Smooth muscle cell (in vitro differentiated cells): ENCODE measurements at regions not wholly inside any gene's neighbourhood (a gene's known extent, or its start where the extent isn't known, plus 50 kb on each side); places are given as distances from the start of the nearest gene placed in this dataset.
"Not testable (repeated sequence)": the region's sequence is repeated elsewhere in the genome, so short reads cannot be mapped to it uniquely, and the experiment has no call there.

Experiments
- DNase-seq: peaks from one replicate; lab custom pipeline; 2025; ENCODE audit not compliant: unreplicated experiment; lab: John Stamatoyannopoulos, UW
- H2AFZ ChIP-seq: fragments of 200-600 bp; sonication (generic); 2 replicates; pipeline ENCODE4 v1.6.0; 2016; ENCODE audit warnings: antibody characterized with exemption, low read depth, mild to moderate bottlenecking
- H3F3A ChIP-seq: fragments of 200-600 bp; sonication (generic); 2 replicates; pipeline ENCODE4 v1.6.0; 2017; ENCODE audit warnings: antibody characterized with exemption, low read depth
- H3K27ac ChIP-seq: fragments of 200-600 bp; sonication (generic); 2 replicates; pipeline ENCODE4 v1.5.1; 2016; ENCODE audit warnings: low read depth, mild to moderate bottlenecking
- H3K27me3 ChIP-seq: fragments of 200-600 bp; sonication (generic); 2 replicates; pipeline ENCODE4 v1.6.1; 2016; ENCODE audit warnings: low read depth, mild to moderate bottlenecking
- H3K36me3 ChIP-seq: fragments of 200-600 bp; sonication (generic); 2 replicates; pipeline ENCODE4 v1.5.1; 2016; ENCODE audit warnings: low read depth
- H3K4me1 ChIP-seq: fragments of 200-600 bp; sonication (generic); 2 replicates; pipeline ENCODE4 v1.5.1; 2016; ENCODE audit warnings: low read depth
- H3K4me2 ChIP-seq: fragments of 200-600 bp; sonication (generic); 2 replicates; pipeline ENCODE4 v1.6.0; 2016; ENCODE audit warnings: mild to moderate bottlenecking
- H3K4me3 ChIP-seq: fragments of 200-600 bp; sonication (generic); 2 replicates; pipeline ENCODE4 v1.5.1; 2016; ENCODE audit warnings: mild to moderate bottlenecking
- H3K79me2 ChIP-seq: fragments of 200-600 bp; sonication (generic); 2 replicates; pipeline ENCODE4 v1.6.0; 2016; ENCODE audit warnings: low read depth, mild to moderate bottlenecking
- H3K9ac ChIP-seq: fragments of 200-600 bp; sonication (generic); 2 replicates; pipeline ENCODE4 v1.6.0; 2016; ENCODE audit warnings: low read depth
- H3K9me3 ChIP-seq: fragments of 200-600 bp; sonication (generic); replicated peaks from 2 replicates; pipeline ENCODE4 v1.5.1; 2016; ENCODE audit warnings: low read depth
- H4K20me1 ChIP-seq: fragments of 200-600 bp; sonication (generic); 2 replicates; pipeline ENCODE4 v1.6.0; 2016; ENCODE audit warnings: low read depth
- CTCF ChIP-seq: fragments of 200-600 bp; sonication (generic); IDR thresholded peaks from 2 replicates; pipeline ENCODE4 v1.5.1; 2017; ENCODE audit warnings: borderline replicate concordance, mild to moderate bottlenecking, antibody characterized with exemption; ENCODE audit not compliant: insufficient read depth, poor library complexity, severe bottlenecking
- WGBS: methylation state at CpG from one replicate; pipeline ENCODE4 v1.1.7; 2016; ENCODE audit warnings: low lambda C conversion rate; 5-methylcytosine and 5-hydroxymethylcytosine counted together

DNA sequence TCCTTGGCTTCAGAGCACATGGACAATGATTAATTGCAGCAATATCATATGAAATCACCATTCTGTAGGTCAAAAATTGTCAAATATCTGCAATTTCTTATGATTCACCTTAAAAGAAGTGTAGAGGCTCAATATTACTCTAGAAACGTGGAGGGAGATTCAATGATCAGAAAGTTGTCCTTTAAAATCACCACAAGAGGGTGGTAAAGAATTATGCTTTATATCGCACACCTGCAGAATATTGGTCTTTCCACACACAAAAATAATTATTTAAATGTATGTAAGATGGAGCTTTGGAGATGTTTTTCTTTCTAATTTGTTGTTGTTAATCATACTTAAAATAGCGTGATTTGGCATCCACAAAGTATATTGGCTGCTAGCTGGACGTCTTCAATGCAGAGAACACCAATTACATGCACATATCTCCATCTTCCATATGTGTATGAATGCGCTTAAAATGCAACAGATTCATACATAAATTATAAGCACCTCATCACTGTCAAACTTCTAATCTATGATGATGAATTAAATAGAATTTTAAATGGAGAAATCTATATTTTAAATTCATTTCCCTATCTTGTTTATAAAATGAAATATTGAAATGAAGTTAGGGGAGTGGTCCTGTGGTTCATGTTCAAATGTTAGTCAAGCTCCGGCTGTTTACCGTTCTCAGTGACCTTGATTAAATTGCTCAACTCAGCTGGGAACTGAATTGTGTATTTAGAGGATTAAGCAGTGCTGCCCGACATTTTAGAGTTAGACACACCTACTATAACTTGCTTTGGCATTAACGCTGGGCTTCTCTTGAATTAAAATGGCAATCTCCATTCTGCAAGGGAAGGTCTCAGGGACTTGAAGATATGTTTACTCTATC is 153.5 kb upstream of the CHL1 start:
- H2AFZ ChIP-seq, H3K4me2 ChIP-seq, H3K27me3 ChIP-seq, H3K4me1 ChIP-seq, H3F3A ChIP-seq, H4K20me1 ChIP-seq, H3K9ac ChIP-seq, H3K27ac ChIP-seq, H3K79me2 ChIP-seq, DNase-seq, H3K4me3 ChIP-seq, H3K36me3 ChIP-seq, H3K9me3 ChIP-seq: not testable (repeated sequence)
- peak; percentile 37 for TF ChIP-seq CTCF
- 61% methylated on average over 9 of the region's 9 CpGs for WGBS

GRCh38 chr3:44028-44676 is 152.4 kb upstream of the CHL1 start:
- Histone ChIP-seq H3K36me3 (no peaks in the 10 kb centered on the region), H3K9ac (no peak overlapping the region), H3K27ac (no peak overlapping the region), H3F3A (no peaks in the 10 kb centered on the region), H3K27me3 (no peaks in the 10 kb centered on the region), H3K9me3 (no peaks in the 10 kb centered on the region), H4K20me1 (no peaks in the 10 kb centered on the region), H2AFZ (no peak overlapping the region), H3K79me2 (no peaks in the 10 kb centered on the region), H3K4me3 (no peak overlapping the region), H3K4me1 (no peaks in the 10 kb centered on the region), H3K4me2 (no peak overlapping the region)
- TF ChIP-seq CTCF: no peak
- WGBS: 73% methylated on average over 9 of the region's 9 CpGs
- DNase-seq: no peak

- not testable (repeated sequence) for H3K9ac ChIP-seq, H3K36me3 ChIP-seq, H4K20me1 ChIP-seq, H3K27me3 ChIP-seq, H3K4me1 ChIP-seq, H3K4me2 ChIP-seq, H3K79me2 ChIP-seq, H2AFZ ChIP-seq, H3F3A ChIP-seq, H3K4me3 ChIP-seq, H3K9me3 ChIP-seq, DNase-seq, H3K27ac ChIP-seq
- 80% methylated on average over 5 of the region's 5 CpGs for WGBS
Measured at GRCh38 chr3:44941-45340, 151.6 kb upstream of the CHL1 start.

DNA sequence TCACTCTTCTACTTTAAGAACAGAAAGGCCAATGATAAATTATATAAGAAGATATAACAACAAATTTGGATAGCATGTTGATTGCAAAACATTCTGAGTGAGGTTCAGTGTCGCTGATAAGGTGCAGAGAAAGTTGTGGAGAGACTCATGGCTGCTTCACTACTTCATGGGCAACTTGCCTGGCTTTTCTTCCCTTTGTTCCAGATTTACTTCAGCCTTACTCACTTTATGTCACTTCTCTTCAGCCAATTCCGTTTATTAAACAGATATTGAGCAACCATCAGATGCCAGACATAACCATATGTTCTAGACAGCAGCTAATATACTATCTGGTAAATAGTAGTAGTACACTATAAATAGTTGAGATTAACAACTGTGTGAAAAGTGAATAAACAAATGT is 150.0 kb upstream of the CHL1 start:
- Histone ChIP-seq H3K9me3 (no peaks in the 10 kb centered on the region), H3K4me1 (no peaks in the 10 kb centered on the region), H3F3A (no peaks in the 10 kb centered on the region), H3K36me3 (no peaks in the 10 kb centered on the region), H3K79me2 (no peaks in the 10 kb centered on the region), H3K27me3 (no peaks in the 10 kb centered on the region), H3K4me3 (no peak overlapping the region), H2AFZ (no peak overlapping the region), H3K4me2 (no peak overlapping the region), H4K20me1 (no peaks in the 10 kb centered on the region), H3K27ac (no peak overlapping the region), H3K9ac (no peak overlapping the region)
- no peak for DNase-seq
- 82% methylated on average over 2 of the region's 2 CpGs for WGBS
- TF ChIP-seq CTCF: no peak

GRCh38 chr3:53441-53840 is 143.1 kb upstream of the CHL1 start:
- not testable (repeated sequence) for H3K9ac ChIP-seq, H3K4me3 ChIP-seq, H3K4me1 ChIP-seq, H3K36me3 ChIP-seq, H3K4me2 ChIP-seq, H2AFZ ChIP-seq, DNase-seq, H3K9me3 ChIP-seq, H3K27ac ChIP-seq, H3K27me3 ChIP-seq, H3K79me2 ChIP-seq, H4K20me1 ChIP-seq, H3F3A ChIP-seq
- WGBS: 83% methylated on average over 5 of the region's 5 CpGs
